HG03457 (cell line): ENCODE measurements at regions not wholly inside any gene's neighbourhood (a gene's known extent, or its start where the extent isn't known, plus 50 kb on each side); places are given as distances from the start of the nearest gene placed in this dataset.
"Not testable (repeated sequence)": the region's sequence is repeated elsewhere in the genome, so short reads cannot be mapped to it uniquely, and the experiment has no call there.

Experiments
- ATAC-seq: cut with Tn5 transposase; IDR thresholded peaks from one replicate; pipeline ENCODE4 v1.9.1; 2021; ENCODE audit warnings: moderate number of reproducible peaks; ENCODE audit not compliant: unreplicated experiment

DNA sequence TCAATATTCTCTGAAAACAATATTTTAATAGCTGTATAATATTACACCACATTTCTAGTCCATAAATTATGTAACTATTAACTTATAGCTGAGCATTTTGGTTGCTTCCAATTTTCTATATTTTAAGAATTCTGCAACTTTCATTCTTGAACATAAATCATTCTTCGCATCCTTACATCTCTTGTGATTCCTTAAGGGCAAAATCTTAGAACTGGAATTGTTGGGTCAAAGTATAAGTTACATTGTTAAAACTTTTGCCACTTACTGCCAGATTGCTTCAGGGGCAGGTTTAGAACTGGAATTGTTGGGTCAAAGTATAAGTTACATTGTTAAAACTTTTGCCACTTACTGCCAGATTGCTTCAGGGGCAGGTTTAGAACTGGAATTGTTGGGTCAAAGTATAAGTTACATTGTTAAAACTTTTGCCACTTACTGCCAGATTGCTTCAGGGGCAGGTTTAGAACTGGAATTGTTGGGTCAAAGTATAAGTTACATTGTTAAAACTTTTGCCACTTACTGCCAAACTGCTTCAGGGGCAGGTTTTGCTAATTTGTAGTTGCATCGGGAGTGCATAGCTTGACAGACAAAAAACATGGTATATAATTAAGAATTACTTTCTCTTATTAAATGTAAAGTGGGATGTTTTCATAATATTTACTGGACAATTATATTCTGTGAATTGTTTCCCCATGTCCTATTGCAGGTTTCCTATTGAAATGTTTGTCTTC lies 179.9 kb upstream of the OR13F1 start:
- not testable (repeated sequence) for ATAC-seq

DNA sequence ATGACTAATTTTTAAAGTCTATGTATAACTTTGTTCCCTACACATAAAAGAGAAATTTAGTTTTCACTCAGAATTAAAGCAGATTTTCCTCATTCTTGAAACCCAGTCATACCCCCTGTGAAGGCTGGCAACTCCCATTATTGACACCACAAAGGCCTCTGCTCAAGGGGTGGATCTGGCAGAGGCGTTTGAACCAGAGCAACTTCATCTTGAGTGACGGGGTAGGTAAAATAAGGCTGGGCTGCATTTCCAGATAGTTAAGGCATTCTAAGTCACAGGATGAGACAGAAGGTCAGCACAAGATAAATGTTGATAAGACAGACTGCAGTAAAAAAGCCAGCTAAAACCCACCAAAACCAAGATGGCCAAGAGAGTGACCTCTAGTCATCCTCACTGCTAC lies 177.2 kb upstream of the OR13F1 start:
- no peak for ATAC-seq

DNA sequence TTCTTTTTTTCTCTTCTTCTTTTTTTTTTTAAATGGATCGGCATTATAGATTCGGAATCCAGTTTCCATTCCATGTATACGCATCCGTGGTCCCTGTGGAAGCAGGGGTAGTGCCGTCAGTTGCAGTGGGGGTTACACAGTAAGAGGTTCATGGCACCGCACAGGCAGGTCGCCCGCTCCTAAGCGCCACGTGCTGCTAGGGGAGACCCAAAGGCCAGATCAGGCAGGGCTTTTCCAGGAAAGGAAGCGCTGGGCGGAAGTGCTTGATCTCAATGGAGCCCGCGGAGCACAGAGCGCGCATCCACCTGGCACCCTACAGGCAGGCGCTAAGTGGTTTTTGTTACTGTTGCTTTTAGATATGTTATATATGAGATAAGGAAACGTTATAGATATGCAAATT lies 174.8 kb upstream of the OR13F1 start:
- ATAC-seq, result no peak

DNA sequence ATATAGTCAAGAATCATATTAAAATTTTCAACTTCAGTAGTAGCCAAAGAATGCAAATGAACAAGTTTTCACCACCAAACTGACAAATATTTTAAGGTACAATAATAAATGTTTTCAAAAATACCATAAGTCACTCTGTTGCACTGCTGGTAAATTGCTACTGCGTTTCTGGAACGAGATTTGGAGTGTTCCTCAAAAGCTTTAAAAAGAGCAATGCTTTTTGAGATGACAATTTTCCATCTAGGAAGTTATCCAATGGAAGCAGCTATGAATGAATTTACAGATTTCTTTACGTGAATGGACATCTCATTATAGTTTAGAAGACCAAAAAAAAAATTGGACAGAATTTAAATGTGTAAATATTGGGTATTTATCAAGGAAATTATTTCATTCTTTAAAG lies 173.2 kb upstream of the OR13F1 start:
- ATAC-seq, result no peak

DNA sequence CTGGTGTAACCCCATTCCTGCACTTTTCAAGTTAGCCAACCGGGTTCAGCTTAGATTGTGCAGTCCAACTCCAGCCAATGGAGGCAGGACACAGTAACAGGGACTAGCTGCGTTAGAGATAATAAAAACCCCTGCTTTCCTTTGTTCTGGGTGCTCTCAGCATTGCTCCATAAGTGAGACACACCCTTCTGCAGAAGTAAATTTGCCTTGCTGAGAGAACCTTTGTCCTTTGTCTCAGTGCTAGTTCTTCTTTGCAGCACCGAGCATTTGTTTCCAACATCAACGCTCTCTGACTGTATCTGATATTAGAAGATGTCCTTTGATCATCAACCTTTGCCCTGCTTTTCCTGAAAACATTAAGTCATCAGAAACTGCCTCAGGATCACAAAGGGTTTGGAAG lies 169.5 kb upstream of the OR13F1 start:
- no peak for ATAC-seq

DNA sequence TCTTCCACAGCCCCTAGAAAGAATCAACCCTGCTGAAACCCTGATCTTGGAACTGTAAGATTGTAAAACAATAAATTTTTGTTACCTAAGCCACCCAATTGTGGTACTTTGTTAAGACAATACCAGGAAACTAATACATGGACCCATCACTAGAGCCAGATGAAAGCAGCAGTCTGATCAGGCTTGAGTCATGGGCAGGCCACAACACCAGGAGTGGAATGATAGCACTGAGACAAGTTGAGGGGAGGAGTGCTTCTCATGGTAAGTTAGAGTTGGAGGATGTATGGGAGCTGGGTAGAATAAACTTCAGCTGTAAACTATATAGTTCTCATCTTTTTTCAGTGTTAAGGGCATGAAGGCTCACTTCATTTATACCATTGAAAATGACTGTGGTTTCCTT lies 164.4 kb upstream of the OR13F1 start:
- ATAC-seq, result no peak

DNA sequence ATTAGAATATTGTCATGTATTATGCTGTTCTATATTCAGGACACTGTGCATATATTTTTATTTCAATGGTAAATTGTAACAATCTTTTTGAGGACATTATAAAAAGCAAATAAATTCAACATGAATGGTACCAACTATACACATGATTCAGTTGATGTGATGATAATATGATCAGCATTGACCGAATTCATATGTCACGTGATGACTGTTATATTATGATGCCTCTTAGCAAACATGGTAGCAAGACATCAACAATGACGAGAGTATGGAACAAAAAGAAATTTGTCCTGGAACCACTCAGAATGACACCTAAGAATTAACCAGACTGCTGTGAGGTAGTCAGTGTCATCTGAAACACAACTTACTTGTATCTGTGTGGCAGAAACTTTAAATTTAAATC lies 161.5 kb upstream of the OR13F1 start:
- no peak for ATAC-seq

DNA sequence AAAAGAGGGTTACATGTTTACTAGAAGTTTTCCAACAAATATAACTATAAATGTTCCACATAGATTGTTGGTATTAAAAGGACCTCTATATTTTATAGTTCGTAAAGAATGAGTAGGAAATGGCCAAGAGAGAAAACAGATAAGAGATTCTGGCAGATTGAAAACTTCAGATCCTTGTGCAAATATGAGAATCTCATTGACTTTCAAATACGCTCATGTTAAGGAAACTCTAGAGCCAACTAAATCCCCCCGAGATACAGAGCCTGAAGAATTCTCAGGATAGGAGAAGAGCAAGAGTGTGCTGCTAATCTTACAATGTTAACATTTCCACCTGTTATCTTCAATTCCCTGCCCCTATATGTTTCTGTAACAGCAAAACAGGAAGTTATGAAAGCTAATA lies 159.0 kb upstream of the OR13F1 start:
- no peak for ATAC-seq

DNA sequence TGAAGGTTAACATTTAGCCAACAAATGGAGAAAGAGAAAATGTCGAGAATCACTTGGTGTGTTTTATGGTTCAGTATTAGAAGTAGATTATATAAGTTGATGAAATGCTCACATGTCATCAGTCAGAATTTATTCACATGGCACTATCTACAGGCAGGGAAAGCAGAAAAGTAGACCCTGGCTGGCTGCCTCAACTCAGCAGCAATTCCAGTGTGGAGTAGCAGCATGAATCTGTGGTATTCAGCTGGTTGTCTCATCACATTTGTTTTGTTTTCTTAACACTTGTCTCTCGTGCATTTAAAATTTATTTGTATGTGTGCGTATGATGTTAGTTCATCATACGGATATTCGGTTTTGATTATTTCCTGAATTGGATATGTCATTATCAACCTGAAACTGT lies 153.5 kb upstream of the OR13F1 start:
- no peak for ATAC-seq

DNA sequence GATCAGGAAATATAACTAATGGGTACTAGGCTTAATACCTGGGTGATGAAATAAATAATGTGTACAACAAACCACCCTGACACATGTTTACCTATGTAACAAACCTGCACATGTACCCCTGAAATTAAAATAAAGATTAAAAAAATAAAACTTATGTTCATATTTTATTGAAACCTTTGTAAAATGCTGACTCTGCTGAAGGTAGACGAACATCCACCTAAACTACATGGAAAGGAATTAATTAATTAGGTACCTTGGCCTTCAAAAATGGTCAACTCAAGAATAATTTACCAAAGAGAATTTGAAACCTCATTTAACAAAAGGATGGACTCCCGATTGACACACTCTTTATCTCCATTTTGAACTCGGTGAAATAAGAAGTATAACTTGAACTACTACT lies 152.3 kb upstream of the OR13F1 start:
- no peak for ATAC-seq

DNA sequence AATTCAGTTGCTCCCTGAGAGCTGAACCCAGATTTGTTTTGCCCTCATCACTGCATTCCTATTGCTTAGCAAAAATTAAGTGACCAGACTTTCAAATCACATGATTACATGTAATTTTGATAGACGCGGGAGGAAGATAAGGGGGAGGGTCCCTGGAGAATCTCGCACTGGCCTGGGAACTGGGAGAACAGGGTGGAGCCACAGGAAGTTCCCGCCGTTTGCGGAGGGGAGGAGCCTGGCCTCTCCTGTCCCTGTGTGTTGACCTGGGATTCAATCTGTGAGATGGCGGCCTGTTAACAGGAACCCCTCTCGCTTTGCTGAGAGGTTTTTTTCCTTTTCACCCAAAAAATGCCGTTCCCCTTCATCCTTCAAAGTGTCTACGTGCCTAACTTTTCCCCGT lies 142.9 kb upstream of the OR13F1 start:
- ATAC-seq, result no peak

DNA sequence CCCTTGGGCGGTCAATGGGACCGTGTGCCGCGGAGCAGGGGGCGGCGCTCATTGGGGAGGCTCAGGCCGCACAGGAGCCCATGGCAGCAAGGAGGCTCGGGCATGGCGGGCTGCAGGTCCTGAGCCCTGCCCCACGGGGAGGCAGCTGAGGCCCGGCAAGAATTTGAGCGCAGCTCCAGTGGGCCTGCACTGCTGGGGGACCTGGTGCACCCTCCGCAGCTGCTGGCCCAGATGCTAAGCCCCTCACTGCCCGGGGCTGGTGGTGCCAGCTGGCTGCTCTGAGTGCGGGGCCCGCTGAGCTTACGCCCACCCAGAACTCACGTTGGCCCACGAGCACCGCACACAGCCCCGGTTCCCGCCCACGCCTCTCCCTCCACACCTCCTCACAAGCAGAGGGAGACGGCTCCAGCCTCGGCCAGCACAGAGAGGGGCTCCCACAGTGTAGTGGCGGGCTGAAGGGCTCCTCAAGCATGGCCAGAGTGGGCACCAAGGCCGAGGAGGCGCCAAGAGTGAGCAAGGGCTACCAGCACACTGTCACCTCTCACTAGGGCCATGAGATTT lies 141.1 kb upstream of the OR13F1 start:
- ATAC-seq, result no peak

DNA sequence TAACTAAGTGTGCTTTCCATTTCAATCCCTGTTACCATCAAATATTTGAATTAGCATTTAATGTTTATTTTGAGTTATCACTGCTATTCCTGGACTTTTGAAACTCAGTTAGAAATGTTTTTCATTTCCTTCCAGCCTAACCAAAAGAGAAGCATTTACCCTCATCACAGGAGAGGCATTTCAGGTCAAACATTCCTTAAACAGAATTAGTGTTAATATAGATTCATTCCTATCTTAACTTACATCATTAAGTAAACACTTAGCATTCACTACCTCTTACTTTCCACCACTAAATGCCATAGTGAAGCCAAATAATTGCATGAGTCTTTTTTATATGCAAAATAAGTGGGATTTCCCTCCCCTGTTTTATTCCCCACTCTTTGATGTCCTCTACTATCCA lies 136.6 kb upstream of the OR13F1 start:
- no peak for ATAC-seq

DNA sequence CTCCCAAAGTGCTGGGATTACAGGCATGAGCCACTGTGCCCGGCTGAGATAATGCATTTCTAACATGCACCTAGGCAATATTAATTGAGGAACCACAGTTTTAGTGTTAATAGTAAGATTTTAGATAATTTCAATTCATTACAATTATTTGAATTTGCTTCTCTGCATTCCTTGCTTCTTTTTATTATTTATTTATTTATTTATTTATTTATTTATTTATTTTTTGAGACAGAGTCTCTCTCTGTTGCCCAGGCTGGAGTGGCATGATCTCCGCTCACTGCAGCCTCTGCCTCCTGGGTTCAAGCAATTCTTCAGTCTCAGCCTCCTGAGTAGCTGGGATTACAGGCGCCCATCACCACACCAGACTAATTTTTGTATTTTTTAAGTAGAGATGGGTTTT lies 135.7 kb upstream of the OR13F1 start:
- ATAC-seq, result not testable (repeated sequence)

DNA sequence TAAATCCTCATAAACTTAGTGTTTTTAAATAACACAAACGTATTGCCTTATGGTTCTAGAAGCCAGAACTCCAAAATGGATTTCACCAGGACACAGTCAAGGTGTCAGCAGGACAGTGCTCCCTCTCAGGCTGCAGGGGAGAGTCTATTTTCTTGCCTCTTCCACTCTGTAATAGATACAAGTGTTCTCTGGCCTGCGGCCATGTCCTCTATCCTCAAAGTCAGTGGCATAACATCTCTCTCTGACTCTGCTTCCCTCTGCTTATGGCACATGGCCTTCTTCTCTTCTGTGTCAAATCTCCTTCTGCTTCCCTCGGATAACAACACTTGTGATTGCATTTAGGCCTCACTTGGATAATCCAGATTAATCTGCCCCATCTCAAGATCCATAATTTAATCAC lies 129.4 kb upstream of the OR13F1 start:
- ATAC-seq, result no peak

DNA sequence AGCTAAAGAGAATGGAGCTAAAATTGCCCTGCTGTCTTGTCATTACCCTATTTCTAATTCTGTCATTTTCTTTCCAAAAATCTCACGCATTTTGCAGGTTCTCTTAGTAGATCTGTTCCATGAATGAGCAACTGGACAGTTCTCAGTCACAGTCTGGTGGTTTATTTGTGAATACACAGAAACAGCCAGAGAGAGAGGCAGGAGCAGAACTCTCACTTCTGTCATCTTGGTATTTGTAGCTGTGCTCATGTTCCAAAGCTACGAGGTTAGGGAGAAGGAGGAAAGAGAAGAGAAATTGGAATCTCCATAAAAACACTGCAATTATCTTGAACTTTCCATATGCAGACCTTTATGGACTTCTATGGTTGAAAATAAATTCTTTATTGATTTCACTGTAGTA lies 118.0 kb upstream of the OR13F1 start:
- no peak for ATAC-seq

DNA sequence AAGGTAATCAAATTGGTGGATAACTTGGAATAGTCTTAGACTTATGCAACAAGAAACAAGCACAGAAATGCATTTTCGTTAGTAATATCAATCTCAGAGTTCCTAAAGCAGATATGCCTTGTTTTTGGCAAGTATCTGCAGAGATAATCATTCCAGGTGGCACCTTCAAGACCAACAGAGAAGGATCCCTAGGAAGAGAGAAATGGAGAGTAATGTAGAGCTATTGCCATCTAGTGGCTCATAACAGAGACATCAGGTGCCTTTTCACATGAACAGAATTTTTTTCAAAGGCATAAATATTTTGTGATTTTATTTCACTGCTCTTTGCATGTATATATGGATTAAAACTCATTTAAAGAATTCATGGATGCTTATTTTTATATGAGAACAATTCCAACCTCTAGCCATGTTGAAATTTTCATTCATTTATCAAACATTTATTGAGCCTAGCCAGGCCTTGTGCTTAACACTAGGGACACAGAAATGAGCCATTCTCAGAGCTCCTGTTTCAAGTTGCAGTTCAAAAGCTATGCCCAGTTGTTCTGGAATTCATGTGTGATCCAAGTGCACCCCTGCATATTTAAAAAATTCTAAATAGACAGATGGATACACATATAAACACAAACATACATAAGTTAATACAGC lies 117.5 kb upstream of the OR13F1 start:
- peak; percentile 77 for ATAC-seq

DNA sequence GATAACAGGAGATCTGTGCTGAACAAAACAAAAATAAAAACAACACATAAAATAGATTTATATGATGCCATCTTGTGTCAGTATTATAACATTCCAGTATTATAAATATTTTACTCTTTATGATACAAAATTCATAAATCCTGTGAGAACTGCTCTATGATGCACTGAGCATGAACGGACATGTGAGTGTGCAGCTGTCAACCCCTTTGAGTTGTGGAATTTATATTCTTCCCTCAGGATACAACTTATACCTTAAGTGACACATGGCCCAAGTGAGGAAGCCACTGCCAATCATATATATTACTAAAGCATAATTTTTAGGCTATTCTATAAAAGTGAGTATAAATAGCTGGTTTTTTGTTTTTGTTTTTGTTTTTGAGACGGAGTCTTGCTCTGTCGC lies 116.0 kb upstream of the OR13F1 start:
- ATAC-seq, result no peak

DNA sequence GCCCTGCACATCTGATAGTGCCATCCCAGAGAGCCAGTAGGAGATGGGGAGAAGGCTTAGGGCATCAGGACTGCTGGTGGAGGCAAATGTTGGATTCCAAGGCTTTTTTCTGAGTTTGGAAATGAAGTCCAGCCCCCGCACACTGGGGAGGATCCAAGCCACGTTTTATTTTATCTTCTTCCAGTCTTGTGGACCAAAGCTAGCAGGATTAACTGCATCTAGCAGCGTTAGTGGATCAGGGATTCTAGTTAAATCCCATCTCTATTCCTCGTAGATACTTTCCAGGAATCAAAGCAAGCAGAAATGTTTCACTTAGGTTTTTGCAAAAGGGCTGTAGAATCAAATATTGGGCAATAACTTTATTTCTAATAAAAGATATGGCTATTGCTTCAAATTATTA lies 114.7 kb upstream of the OR13F1 start:
- ATAC-seq, result no peak

DNA sequence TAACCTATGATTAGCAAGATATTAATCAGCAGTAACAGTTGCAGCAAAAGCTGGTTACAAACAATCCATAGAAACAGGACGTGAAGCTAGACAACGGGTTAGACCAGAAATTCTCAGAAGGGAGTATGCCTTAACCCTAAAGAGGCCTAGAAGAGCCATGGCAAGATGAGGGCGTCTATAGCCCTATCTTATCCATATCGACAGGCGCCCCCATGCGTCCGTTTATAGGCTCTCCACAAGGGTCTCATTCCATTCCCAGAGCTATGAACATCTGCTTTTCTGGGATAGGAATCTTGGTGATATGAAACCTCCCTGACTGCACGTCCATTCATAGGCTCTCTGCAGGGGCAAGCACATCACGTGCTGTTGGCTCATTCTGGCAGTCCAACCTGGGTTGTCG lies 109.2 kb upstream of the OR13F1 start:
- not testable (repeated sequence) for ATAC-seq

DNA sequence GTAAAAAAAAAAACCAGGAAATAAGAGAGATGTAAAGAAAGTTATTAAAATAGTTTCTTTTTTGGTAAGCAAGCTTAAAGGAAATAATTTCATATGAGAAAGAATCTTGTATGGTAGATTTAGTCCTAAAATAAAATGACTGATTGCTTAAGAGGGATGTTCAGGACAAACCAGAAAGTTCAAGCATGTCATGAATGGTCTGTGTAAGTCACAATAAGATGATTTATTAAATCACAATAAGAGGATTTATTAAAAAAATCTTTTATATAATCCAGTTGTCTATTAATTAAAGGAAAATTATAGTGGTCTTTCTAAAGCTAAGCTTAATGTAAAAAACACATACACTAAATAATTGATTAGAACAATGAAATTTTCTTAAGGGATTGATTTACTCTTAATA lies 91.8 kb upstream of the OR13F1 start:
- no peak for ATAC-seq

DNA sequence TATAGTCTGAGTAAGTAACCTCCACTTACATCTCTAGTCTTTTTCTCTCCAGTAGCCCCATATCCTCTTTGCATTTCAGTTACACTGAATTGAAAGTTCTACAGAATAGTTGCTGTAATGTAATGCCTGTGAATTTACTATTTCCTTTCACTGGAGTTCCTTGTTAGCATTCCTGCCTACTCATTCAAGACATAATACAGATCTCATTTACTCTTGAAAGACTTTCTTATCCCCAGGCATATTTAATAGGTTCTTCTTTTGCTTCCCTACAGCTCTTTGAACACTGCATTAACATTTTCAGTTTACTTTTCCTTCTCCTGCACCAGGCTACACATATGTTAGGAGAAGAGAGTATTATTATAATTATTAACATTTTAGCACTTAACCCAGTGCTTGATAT lies 87.6 kb upstream of the OR13F1 start:
- no peak for ATAC-seq

DNA sequence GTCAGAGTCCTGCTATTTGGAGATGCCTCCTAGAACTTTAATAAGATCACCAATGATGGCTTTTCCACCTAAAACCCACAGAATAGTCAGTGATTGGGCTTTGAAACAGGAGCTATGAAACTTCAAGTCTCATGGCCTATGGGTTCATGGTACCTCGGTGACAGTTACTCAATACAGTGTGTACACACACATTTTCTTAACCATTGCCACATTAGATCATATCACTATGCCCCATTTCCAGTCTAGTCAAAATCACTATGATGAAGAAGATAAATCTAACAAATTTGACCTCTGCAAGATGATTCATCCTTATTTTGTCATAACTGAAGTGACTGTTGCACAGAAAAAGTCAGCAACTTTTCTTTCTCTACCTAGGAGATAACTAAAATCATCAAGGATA lies 86.8 kb upstream of the OR13F1 start:
- ATAC-seq, result no peak
